ENCODE measurements at regions not wholly inside any gene's neighbourhood (a gene's known extent, or its start where the extent isn't known, plus 50 kb on each side); places are given as distances from the start of the nearest gene placed in this dataset.

GRCh38 chr7:41910940-41911600 is 208.2 kb upstream of the INHBA start:
- no peak for TF ChIP-seq ATF2 (IDR thresholded peaks at IDR 0.05; ENCODE audit: low read length)
- no peak for TF ChIP-seq CTCF (IDR thresholded peaks at IDR 0.05 in 2 of 3, conservative IDR thresholded peaks at IDR 0.05 in 1 of 3; ENCODE audit: control insufficient read depth in 2 of 3, extremely low read depth in 1 of 3, insufficient read depth in 1 of 3, low read depth in 3 of 3, low read length in 3 of 3)
- no peak for TF ChIP-seq BCL3 (IDR thresholded peaks at IDR 0.05; ENCODE audit: borderline replicate concordance, insufficient read depth, low read depth, low read length, poor library complexity, severe bottlenecking)
- TF ChIP-seq ZNF24 (IDR thresholded peaks at IDR 0.05): no peak
- TF ChIP-seq GABPA (IDR thresholded peaks at IDR 0.05; ENCODE audit: low read depth): no peak
- no peak for TF ChIP-seq CREB1 (IDR thresholded peaks at IDR 0.05; ENCODE audit: low read depth)
- no peak for TF ChIP-seq PAX8 (IDR thresholded peaks at IDR 0.05)
- no peak for TF ChIP-seq EP300 (IDR thresholded peaks at IDR 0.05; ENCODE audit: borderline replicate concordance in 1 of 2, control insufficient read depth in 1 of 2, low read depth in 2 of 2, low read length in 2 of 2)
- no peak for TF ChIP-seq USF2 (IDR thresholded peaks at IDR 0.05; ENCODE audit: borderline replicate concordance, low read depth, low read length)
- TF ChIP-seq FOS (IDR thresholded peaks at IDR 0.05; ENCODE audit: borderline replicate concordance, extremely low read depth, insufficient read length): no peak
- no peak for TF ChIP-seq HDAC6 (IDR thresholded peaks at IDR 0.05; ENCODE audit: unreplicated experiment)
- no peak for TF ChIP-seq CHD1 (IDR thresholded peaks at IDR 0.05; ENCODE audit: low read depth, low read length)
